ENCODE measurements at regions not wholly inside any gene's neighbourhood (a gene's known extent, or its start where the extent isn't known, plus 50 kb on each side); places are given as distances from the start of the nearest gene placed in this dataset.

DNA sequence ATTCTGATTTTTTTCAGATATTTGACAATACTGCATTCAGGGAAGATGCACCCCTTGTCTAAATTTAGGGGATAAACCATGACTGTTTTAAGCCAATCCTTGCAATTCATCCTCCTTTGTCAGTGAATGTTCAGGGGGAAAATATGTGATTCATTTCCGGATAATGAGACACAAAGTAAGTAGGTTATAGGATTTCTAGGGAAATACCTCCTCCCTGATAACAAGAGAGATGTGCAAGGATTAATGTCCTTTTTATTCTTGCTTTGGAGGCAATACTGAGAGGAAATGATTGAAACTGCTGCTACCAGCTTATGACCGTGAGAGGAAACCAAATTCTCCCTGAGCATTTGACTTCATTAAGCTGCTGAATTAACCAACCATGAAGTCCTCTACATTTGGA is 161.3 kb upstream of the EYA4 start:
- Histone ChIP-seq H3K27ac (no peak overlapping the region), H3K27me3 (no peaks in the 10 kb centered on the region), H3K9me3 (no peaks in the 10 kb centered on the region), H3K4me1 (no peaks in the 10 kb centered on the region), H3K4me3 (no peak overlapping the region), H3K36me3 (no peaks in the 10 kb centered on the region)
- intact Hi-C loops (cut with DNase I): no loop called here
- no peak for DNase-seq
- 60 to 65% methylated on average over 2 of the region's 2 CpGs for WGBS, 2 donors
- TF ChIP-seq, protein P1, sequence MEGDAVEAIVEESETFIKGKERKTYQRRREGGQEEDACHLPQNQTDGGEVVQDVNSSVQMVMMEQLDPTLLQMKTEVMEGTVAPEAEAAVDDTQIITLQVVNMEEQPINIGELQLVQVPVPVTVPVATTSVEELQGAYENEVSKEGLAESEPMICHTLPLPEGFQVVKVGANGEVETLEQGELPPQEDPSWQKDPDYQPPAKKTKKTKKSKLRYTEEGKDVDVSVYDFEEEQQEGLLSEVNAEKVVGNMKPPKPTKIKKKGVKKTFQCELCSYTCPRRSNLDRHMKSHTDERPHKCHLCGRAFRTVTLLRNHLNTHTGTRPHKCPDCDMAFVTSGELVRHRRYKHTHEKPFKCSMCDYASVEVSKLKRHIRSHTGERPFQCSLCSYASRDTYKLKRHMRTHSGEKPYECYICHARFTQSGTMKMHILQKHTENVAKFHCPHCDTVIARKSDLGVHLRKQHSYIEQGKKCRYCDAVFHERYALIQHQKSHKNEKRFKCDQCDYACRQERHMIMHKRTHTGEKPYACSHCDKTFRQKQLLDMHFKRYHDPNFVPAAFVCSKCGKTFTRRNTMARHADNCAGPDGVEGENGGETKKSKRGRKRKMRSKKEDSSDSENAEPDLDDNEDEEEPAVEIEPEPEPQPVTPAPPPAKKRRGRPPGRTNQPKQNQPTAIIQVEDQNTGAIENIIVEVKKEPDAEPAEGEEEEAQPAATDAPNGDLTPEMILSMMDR (IDR thresholded peaks at IDR 0.05): no peak
- TF ChIP-seq POLR2AphosphoS5 (IDR thresholded peaks at IDR 0.05) (no peak), EP300 (IDR thresholded peaks at IDR 0.05) (no peak), POLR2A (IDR thresholded peaks at IDR 0.05) (no peak)

DNA sequence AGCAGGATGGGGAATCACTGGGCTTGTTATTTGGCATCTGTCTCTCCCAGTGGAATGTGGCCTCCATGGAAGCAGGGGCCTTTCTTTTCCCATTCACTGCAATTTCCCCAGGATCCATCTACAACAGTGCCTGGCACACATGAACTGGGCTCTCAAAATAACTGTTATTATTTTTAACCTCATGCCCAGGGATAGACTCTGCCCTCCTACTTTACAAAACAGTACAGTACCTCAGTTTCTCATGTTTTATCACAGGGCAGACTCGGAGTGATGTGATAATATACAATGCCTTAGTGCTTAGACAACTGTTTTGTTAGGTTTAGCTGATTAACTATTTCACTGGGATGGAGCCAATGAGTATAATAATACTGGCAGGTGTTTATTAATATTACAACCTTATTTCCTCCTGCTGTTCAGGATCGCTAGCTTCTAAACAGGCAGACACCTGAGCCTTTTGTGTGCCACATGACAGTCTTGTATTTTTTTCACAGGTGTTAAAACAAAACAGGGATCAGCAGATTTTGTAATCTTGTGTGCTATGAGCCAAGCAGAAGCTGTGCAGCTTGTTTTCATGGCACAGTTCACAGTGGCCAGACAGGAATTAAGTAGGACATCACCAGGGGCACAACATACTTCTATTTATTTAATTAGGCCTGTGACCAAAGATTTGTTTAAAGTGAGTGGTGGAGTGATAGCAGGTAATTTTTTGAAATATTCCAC is 157.7 kb upstream of the EYA4 start:
- no peaks in the 10 kb centered on the region for H3K9me3 ChIP-seq
- H3K4me1 ChIP-seq: no peaks in the 10 kb centered on the region
- no peak for DNase-seq
- H3K36me3 ChIP-seq: no peaks in the 10 kb centered on the region
- TF ChIP-seq POLR2AphosphoS5 (IDR thresholded peaks at IDR 0.05) (no peak), EP300 (IDR thresholded peaks at IDR 0.05) (no peak), POLR2A (IDR thresholded peaks at IDR 0.05) (no peak)
- TF ChIP-seq, protein P1 (IDR thresholded peaks at IDR 0.05): no peak
- WGBS, 2 donors: 60 to 82% methylated on average over 2 of the region's 2 CpGs
- H3K27me3 ChIP-seq: no peaks in the 10 kb centered on the region
- H3K4me3 ChIP-seq: no peak overlapping the region
- intact Hi-C loops (cut with DNase I): no loop called here
- no peak overlapping the region for H3K27ac ChIP-seq

DNA sequence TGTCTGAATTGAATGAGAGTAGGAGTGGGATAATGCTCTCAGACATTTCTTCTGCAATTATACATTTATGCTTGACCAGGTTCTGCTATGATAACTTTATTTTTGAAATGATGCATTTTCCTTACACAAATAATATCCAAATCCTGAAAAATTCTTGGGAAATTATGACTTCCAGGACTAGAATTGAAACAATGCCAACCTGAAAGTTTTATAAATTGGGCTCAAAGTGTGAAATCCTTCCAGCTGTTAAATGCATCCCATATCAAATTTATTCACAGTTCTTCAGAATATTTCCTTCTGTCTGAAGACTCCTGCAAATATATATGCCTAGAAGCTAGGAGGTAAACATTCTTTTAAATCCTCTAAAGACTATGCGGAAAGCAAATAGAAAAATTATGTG is 155.7 kb upstream of the EYA4 start:
- no peaks in the 10 kb centered on the region for H3K4me1 ChIP-seq
- TF ChIP-seq POLR2A (IDR thresholded peaks at IDR 0.05): no peak
- no peak for TF ChIP-seq EP300 (IDR thresholded peaks at IDR 0.05)
- TF ChIP-seq, protein P1 (IDR thresholded peaks at IDR 0.05): no peak
- no peak for TF ChIP-seq POLR2AphosphoS5 (IDR thresholded peaks at IDR 0.05)
- H3K9me3 ChIP-seq: no peaks in the 10 kb centered on the region
- H3K4me3 ChIP-seq: no peak overlapping the region
- H3K36me3 ChIP-seq: no peaks in the 10 kb centered on the region
- intact Hi-C loops (cut with DNase I): no loop called here
- 89 to 91% methylated on average over 1 of the region's 1 CpG for WGBS, 2 donors
- no peaks in the 10 kb centered on the region for H3K27me3 ChIP-seq
- H3K27ac ChIP-seq: no peak overlapping the region
- no peak for DNase-seq

DNA sequence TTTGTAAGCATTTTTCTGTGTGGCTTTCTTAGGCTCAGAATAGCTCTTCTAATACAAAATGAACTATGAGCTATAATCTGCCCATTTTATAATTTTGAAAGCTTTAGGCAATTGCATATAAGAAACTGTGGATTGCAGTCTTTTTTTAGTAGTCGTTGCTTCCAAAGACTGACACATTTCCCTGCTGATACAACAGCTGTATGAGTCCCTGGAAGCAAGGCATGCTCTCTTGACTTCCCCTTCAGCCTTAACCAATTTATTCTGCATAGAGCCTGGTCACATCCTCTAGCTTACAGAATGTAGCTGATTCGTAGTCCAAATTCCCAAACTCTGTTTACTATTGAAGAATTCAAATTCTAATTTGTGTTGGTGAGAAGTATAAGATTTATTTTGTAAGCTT is 155.3 kb upstream of the EYA4 start:
- TF ChIP-seq EP300 (IDR thresholded peaks at IDR 0.05): no peak
- TF ChIP-seq POLR2AphosphoS5 (IDR thresholded peaks at IDR 0.05): no peak
- TF ChIP-seq, protein P1 (IDR thresholded peaks at IDR 0.05): no peak
- TF ChIP-seq POLR2A (IDR thresholded peaks at IDR 0.05): no peak
- WGBS, 2 donors: 50 to 62% methylated on average over 2 of the region's 2 CpGs
- no peaks in the 10 kb centered on the region for H3K9me3 ChIP-seq
- H3K4me1 ChIP-seq: no peaks in the 10 kb centered on the region
- no peak overlapping the region for H3K27ac ChIP-seq
- no peaks in the 10 kb centered on the region for H3K36me3 ChIP-seq
- intact Hi-C loops (cut with DNase I): no loop called here
- H3K4me3 ChIP-seq: no peak overlapping the region
- DNase-seq: no peak
- H3K27me3 ChIP-seq: no peaks in the 10 kb centered on the region
